K562 (cell line): ENCODE measurements at regions not wholly inside any gene's neighbourhood (a gene's known extent, or its start where the extent isn't known, plus 50 kb on each side); places are given as distances from the start of the nearest gene placed in this dataset.
A peak's percentile ranks its signal among the peaks of the same experiment; 100 is the strongest.

Experiments
- CBX8 ChIP-seq: fragments of 200-600 bp; sonication (generic); IDR thresholded peaks from 2 replicates; pipeline ENCODE4 v1.6.1; 2012; ENCODE audit warnings: borderline replicate concordance, mixed run types, low read depth, mild to moderate bottlenecking, moderate library complexity, mixed read lengths, low read length, control low read depth, inconsistent platforms; ENCODE audit not compliant: poor library complexity, severe bottlenecking; ENCODE audit errors: extremely low read depth
- CC2D1A ChIP-seq: fragments of 450-650 bp; IDR thresholded peaks from 2 replicates; pipeline ENCODE4 v1.6.1; 2017; ENCODE audit warnings: mild to moderate bottlenecking
- DLX4 ChIP-seq: fragments of 250-450 bp; sonication (Bioruptor Pico); IDR thresholded peaks from 2 replicates; pipeline ENCODE4 v1.6.1; 2021; ENCODE audit warnings: mild to moderate bottlenecking
- DMBX1 ChIP-seq: fragments of 250-450 bp; sonication (Bioruptor Pico); IDR thresholded peaks from 2 replicates; pipeline ENCODE4 v1.8.0; 2022; ENCODE audit warnings: inconsistent platforms, mild to moderate bottlenecking, moderate library complexity, borderline replicate concordance
- FOS ChIP-seq: IDR thresholded peaks from 3 replicates; pipeline ENCODE4 v1.6.1; 2011; ENCODE audit not compliant: insufficient read length; ENCODE audit errors: extremely low read depth
- GATAD2B ChIP-seq: fragments of 450-650 bp; IDR thresholded peaks from 2 replicates; pipeline ENCODE4 v1.6.1; 2017; ENCODE audit warnings: mild to moderate bottlenecking, borderline replicate concordance
- GTF2F1 ChIP-seq: IDR thresholded peaks from 2 replicates; pipeline ENCODE4 v1.6.1; 2011; ENCODE audit warnings: low read depth, low read length, improper control_type of control experiment
- GTF3C2 ChIP-seq: IDR thresholded peaks from 3 replicates; pipeline ENCODE4 v1.6.1; 2011; ENCODE audit warnings: borderline replicate concordance, mild to moderate bottlenecking, moderate library complexity; ENCODE audit not compliant: insufficient read length; ENCODE audit errors: extremely low read depth
- ID3 ChIP-seq, 2 experiments: fragments of 250-450 bp in 1 of 2; fragments of 450-650 bp in 1 of 2; sonication (Bioruptor Pico) in 1 of 2; IDR thresholded peaks; 2 replicates each; pipeline versions ENCODE4 v1.6.1 to v1.8.0; 2016 to 2021; ENCODE audit warnings: mild to moderate bottlenecking in 2 of 2, moderate library complexity in 2 of 2, missing compliant biosample characterization in 1 of 2, missing genetic modification characterization in 1 of 2
- KLF6 ChIP-seq: fragments of 250-450 bp; sonication (Bioruptor Pico); IDR thresholded peaks from 2 replicates; pipeline ENCODE4 v1.4.0; 2020; ENCODE audit warnings: mild to moderate bottlenecking, moderate library complexity, borderline replicate concordance
- MLX ChIP-seq, 2 experiments: fragments of 450-650 bp in 1 of 2; sonication (generic) in 1 of 2; formaldehyde crosslinking; conservative IDR thresholded peaks; 2 replicates each; pipeline versions ENCODE4 v1.4.0 to v1.8.1; 2020 to 2022; ENCODE audit warnings: mild to moderate bottlenecking in 1 of 2, missing genetic modification reagents in 1 of 2
- NFXL1 ChIP-seq: fragments of 450-650 bp; formaldehyde crosslinking; IDR thresholded peaks from 2 replicates; pipeline ENCODE4 v1.4.0; 2021; ENCODE audit warnings: mild to moderate bottlenecking
- NR4A1 ChIP-seq, 2 experiments: fragments of 250-450 bp in 1 of 2; fragments of 450-650 bp in 1 of 2; sonication (Bioruptor Pico) in 1 of 2; IDR thresholded peaks; 2 replicates each; pipeline versions ENCODE4 v1.4.0 to v1.6.1; 2016 to 2020; ENCODE audit warnings: mild to moderate bottlenecking in 2 of 2, missing compliant biosample characterization in 1 of 2, missing genetic modification characterization in 1 of 2, moderate library complexity in 1 of 2
- PHF21A ChIP-seq: fragments of 450-650 bp; IDR thresholded peaks from 2 replicates; pipeline ENCODE4 v1.6.1; 2017; ENCODE audit warnings: low read depth, borderline replicate concordance
- SNRNP70 ChIP-seq: fragments of 200-400 bp; formaldehyde crosslinking; optimal IDR thresholded peaks from 2 replicates; pipeline ENCODE3; 2017; ENCODE audit warnings: low read depth, low read length
- SP2 ChIP-seq: IDR thresholded peaks from 2 replicates; pipeline ENCODE4 v1.6.1; 2011; ENCODE audit warnings: mild to moderate bottlenecking, low read depth, low read length, moderate library complexity; ENCODE audit not compliant: poor library complexity, severe bottlenecking; ENCODE audit errors: extremely low read depth
- ZNF354B ChIP-seq: fragments of 250-450 bp; sonication (Bioruptor Pico); IDR thresholded peaks from 2 replicates; pipeline ENCODE4 v1.4.0; 2020
- ZNF398 ChIP-seq: fragments of 250-450 bp; sonication (Bioruptor Pico); IDR thresholded peaks from 2 replicates; pipeline ENCODE4 v1.8.0; 2021; ENCODE audit warnings: moderate library complexity, mild to moderate bottlenecking, inconsistent platforms
- ZNF436 ChIP-seq: fragments of 250-450, 450-650 bp; sonication (Bioruptor Pico); formaldehyde crosslinking; IDR thresholded peaks from 2 replicates; pipeline ENCODE4 v1.7.0; 2020; ENCODE audit warnings: mild to moderate bottlenecking
- ZNF507 ChIP-seq: conservative IDR thresholded peaks from 2 replicates; pipeline ENCODE4 v1.6.1; 2017; ENCODE audit warnings: missing genetic modification characterization, missing compliant biosample characterization
- ZNF644 ChIP-seq: fragments of 200-800 bp; sonication (Bioruptor generic); IDR thresholded peaks from 2 replicates; pipeline ENCODE4 v1.6.1; 2016; ENCODE audit warnings: low read depth, missing genetic modification characterization, missing compliant biosample characterization

GRCh38 chr2:144580521-144581161 is 60.7 kb upstream of the ZEB2 start (continued):
- TF ChIP-seq ZNF354B (no peak), NFXL1 (no peak), ZNF398 (CRISPR knock-in tag) (no peak), PHF21A (no peak), GTF2F1 (no peak), SP2 (no peak), ID3 (CRISPR knock-in tag; IDR thresholded peaks at IDR 0.05) (no peak), ID3 (tag; IDR thresholded peaks at IDR 0.05) (no peak; the same call in 1 of the 2 replicates), ZNF644 (tag) (no peak), FOS (no peak), MLX (CRISPR knock-in tag; conservative IDR thresholded peaks at IDR 0.05) (no peak), DLX4 (CRISPR knock-in tag) (no peak), CC2D1A (peak; percentile 79; the same call in 1 of the 2 replicates), DMBX1 (CRISPR knock-in tag) (peak; percentile 31; the same call in 1 of the 2 replicates), SNRNP70 (no peak), ZNF436 (CRISPR knock-in tag) (no peak), CBX8 (no peak), KLF6 (CRISPR knock-in tag) (no peak), GTF3C2 (no peak), ZNF507 (tag) (no peak), GATAD2B (peak; percentile 76), NR4A1 (CRISPR knock-in tag; IDR thresholded peaks at IDR 0.05) (no peak), NR4A1 (tag; IDR thresholded peaks at IDR 0.05) (no peak)
